Ecto neural progenitor cell (in vitro differentiated cells): ENCODE measurements at regions not wholly inside any gene's neighbourhood (a gene's known extent, or its start where the extent isn't known, plus 50 kb on each side); places are given as distances from the start of the nearest gene placed in this dataset.
"Not testable (repeated sequence)": the region's sequence is repeated elsewhere in the genome, so short reads cannot be mapped to it uniquely, and the experiment has no call there.

Experiments
- DNase-seq: peaks from one replicate; pipeline ENCODE4 v3.0.0-alpha.2; 2018; ENCODE audit warnings: low spot score

GRCh38 chr21:10409786-10410185, 111.6 kb upstream of the TPTE start:
- DNase-seq: not testable (repeated sequence)

GRCh38 chr21:10410354-10410929, 110.9 kb upstream of the TPTE start:
- not testable (repeated sequence) for DNase-seq

- not testable (repeated sequence) for DNase-seq
Observed at GRCh38 chr21:10411776-10412526, 109.4 kb upstream of the TPTE start.

GRCh38 chr21:10412928-10413246, 108.5 kb upstream of the TPTE start:
- DNase-seq: not testable (repeated sequence)

- DNase-seq: peak; percentile 40
Observed at GRCh38 chr21:10413247-10414120, 107.9 kb upstream of the TPTE start.

- not testable (repeated sequence) for DNase-seq
Observed at GRCh38 chr21:10414121-10414924, 107.1 kb upstream of the TPTE start.

GRCh38 chr21:10414925-10415254, 106.5 kb upstream of the TPTE start:
- not testable (repeated sequence) for DNase-seq

- peak; percentile 47 for DNase-seq
Observed at GRCh38 chr21:10415456-10415855, 105.9 kb upstream of the TPTE start.

GRCh38 chr21:10415859-10416258, 105.5 kb upstream of the TPTE start:
- peak; percentile 54 for DNase-seq

GRCh38 chr21:10416691-10417447, 104.5 kb upstream of the TPTE start:
- peak; percentile 43 for DNase-seq

- peak; percentile 55 for DNase-seq
Observed at GRCh38 chr21:10417551-10418002, 103.8 kb upstream of the TPTE start.

GRCh38 chr21:10418250-10419048, 102.9 kb upstream of the TPTE start:
- peak; percentile 48 for DNase-seq

GRCh38 chr21:10421199-10421598, 100.2 kb upstream of the TPTE start:
- DNase-seq: not testable (repeated sequence)

GRCh38 chr21:10421601-10422000, 99.8 kb upstream of the TPTE start:
- DNase-seq: peak; percentile 25

- peak; percentile 34 for DNase-seq
Observed at GRCh38 chr21:10424097-10424886, 97.1 kb upstream of the TPTE start.

- DNase-seq: not testable (repeated sequence)
Observed at GRCh38 chr21:10424887-10425145, 96.6 kb upstream of the TPTE start.

- DNase-seq: peak; percentile 25
Observed at GRCh38 chr21:10425856-10426255, 95.5 kb upstream of the TPTE start.

- DNase-seq: peak; percentile 52
Observed at GRCh38 chr21:10426812-10427211, 94.6 kb upstream of the TPTE start.

- DNase-seq: peak; percentile 48
Observed at GRCh38 chr21:10427277-10427676, 94.1 kb upstream of the TPTE start.
